ENCODE measurements at regions not wholly inside any gene's neighbourhood (a gene's known extent, or its start where the extent isn't known, plus 50 kb on each side); places are given as distances from the start of the nearest gene placed in this dataset.
"Not testable (repeated sequence)": the region's sequence is repeated elsewhere in the genome, so short reads cannot be mapped to it uniquely, and the experiment has no call there.

DNA sequence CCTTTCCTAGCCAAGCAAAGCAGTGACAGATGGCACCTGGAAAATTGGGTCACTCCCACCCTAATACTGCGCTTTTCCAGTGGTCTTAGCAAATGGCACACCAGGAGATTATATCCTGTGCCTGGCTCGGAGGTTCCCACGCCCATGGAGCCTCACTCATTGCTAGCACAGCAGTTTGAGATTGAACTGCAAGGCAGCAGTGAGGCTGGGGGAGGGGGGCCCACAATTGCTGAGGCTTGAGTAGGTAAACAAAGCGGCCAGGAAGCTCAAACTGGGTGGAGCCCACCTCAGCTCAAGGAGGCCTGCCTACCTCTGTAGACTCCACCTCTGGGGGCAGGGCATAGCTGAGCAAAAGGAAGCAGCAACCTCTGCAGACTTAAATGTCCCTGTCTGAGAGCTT lies 635.0 kb downstream of the C12orf50 start:
- not testable (repeated sequence) for DNase-seq

DNA sequence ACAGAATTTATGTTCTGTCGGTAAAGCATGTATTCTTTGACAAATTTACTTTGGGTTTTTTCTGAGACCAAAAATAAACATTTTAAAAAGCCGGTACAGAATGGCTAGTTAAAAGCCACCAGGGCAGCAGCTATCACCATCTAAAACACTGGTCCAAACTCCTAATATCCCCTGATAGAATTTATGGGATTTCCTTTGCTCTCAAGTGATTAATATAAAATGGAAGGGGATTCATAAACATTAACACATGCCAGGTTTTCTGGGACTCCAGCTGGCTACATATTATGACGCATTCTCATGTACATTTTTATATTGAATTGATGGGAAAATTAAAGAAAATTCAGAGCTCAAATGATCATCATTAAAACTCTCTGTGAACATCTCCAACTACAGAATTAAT lies 640.8 kb downstream of the C12orf50 start:
- no peak for DNase-seq

DNA sequence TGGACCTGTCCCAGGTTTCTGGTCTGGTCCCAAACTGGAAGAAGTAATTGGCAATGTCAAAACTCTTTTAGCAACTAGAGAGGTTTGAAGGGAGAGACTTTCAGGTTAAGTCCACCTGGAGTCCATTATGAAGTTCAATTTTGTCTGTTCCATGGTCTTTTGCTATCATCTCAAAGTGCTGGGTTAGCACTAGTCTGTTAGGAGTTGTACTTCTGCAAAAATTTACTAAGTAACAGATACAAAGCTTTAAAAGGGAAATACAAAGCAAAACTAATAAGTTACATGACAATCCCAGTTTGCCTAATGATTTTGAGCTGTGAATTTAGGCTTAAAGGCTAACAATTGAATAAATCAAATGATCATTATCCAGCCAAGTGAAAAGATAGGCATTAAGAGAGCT lies 643.9 kb downstream of the C12orf50 start:
- DNase-seq, result no peak

DNA sequence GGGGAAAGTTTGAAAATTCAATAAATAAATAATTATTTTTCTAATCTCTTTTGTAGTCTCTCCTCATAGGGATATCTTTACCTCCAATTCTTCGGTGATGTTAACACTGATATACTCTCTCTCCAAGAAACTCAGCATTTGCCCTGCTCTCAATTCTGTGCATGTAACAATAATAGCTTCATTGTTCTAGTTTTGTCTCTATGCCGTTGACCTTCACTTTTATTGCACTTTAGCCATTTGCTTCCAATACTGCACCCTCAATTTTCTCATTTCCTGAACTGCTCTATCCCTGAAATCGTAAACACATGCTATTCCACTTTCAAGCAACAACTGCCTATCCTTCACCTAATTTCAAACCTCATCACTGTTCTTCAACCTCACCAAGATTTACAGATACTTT lies 645.0 kb downstream of the C12orf50 start:
- DNase-seq, result no peak

DNA sequence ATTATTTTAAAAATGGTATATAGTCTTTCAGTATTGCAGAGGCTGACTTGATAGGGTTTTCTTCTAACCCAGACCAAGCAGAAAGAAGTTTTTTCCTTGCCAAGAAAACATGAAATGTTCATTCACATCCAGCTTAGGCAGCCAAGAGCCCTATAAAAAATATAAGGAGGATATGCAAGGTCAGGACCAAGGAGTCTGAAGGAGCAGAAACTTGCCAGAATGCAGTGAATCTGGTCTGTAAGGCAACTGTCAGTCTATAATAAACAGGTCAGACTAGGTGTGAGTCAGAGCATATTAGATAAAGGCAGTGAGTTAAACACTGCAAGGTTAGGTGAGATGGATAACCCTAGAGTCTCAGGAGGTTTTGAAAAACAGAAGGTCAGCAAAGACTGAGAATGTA lies 645.5 kb downstream of the C12orf50 start:
- no peak for DNase-seq

DNA sequence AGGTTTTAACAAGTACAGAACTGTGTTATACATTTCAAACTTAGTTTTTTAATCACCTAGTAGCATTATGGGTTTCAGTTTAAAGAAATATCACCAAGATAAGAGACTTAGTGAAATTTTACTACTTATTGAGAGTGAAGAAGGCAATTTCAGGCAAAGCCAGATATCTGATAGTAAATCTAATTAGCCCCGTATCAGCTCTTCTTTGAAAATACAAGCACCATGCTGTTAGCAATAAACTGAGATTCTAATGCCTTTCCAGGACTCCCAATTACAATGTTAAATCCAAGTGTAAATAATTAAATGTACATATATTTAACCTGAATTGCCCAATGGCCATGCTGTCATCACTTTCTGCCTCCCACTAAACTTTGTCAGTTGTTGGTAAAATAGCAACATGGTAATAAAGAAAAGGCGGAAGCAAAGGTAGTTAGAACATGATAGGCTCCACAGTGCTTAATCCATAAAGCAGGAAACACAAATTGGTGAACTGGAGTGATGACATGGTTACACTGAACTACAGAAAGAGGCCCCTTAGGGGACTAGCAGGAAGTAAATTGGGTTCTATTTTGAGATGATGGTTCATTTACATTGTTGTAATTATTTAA lies 646.1 kb downstream of the C12orf50 start:
- no peak for DNase-seq

DNA sequence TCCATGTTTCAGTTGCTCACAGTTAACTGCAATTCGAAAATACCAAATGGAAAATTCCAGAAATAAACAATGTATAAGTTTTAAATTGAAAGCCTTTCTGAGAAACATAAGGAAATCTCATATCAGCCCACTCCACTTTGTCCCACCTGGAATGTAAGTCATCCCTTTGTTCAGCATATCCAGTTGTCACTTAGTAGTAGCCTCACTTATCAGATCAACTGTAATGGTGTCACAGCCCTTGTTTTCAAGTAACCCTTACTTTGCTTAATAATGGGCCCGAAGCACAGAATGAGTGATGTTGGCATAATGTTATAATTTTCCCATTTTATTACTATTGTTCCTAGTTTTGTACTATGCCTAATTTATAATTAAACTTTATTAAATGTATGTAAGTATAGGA lies 646.8 kb downstream of the C12orf50 start:
- DNase-seq, result no peak

DNA sequence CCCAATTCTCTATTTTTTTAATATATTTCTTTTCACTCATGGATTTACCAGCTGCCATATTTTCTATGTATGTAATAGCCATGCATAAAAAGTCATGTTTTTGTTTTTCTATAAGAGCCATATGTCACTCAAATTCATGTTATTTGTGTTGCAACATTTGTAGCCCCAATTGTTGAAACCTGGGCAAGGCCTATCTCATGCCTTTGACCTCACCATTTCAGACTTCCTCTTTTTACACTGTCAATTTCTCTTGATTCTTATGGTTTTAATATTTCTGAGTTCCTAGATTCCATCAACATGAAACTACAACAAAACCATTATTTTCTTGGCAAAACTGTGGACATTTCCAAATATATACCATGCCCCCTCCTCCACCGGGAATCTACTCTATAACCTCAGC lies 647.5 kb downstream of the C12orf50 start:
- DNase-seq, result no peak

DNA sequence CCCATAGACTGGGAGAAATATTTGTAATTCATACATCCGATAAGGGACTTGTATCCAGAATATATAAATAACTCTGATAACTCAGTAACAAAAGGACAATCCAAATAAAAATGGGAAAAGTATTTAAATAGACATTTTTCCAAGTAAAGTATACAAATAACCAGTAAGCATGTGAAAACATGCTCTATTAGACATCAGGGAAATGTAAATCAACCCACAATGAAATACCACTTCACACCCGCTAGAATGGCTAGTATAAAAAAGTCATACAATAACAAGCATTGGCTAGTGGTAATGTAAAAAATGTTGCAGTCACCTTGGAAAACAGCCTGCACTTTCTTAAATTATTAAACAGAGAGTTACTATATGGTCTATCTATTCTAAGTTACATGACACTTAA lies 650.7 kb downstream of the C12orf50 start:
- DNase-seq, result no peak

DNA sequence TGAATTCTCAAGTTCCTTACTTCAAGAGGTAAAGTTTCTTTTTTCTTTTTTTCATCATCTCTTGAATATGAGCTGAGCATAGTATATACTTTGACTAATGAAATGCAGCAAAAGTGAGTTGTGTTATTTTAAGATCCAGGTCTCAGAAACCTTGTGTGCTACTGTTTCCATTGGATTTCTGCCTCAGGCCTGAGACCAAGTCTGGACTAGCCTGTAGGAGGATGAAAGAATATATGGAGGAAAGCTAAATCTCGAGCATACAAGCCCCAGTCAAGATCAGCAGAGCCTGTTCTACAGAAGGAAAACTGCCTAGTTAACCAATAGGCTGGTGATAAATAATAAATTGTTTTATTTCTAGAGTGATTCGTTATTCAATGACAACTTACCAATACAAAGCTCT lies 652.5 kb downstream of the C12orf50 start:
- no peak for DNase-seq

DNA sequence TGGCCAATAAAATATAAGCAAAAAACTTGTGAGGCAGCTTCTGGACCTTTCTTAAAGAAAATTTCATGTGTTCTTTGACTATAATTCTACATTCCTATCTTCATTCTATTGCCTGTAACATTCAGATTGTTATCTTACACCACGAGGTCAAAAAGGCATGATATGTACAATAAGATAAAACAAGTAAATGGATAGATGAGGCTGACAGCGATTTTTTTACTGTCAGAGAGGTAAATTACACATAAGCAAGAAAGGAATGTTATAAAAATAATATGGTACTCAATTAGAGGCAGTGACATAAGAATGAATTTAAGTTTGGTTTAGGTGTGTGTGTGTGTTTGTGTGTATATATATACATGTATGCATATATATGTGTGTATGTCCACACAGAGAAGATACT lies 660.0 kb downstream of the C12orf50 start:
- no peak for DNase-seq

DNA sequence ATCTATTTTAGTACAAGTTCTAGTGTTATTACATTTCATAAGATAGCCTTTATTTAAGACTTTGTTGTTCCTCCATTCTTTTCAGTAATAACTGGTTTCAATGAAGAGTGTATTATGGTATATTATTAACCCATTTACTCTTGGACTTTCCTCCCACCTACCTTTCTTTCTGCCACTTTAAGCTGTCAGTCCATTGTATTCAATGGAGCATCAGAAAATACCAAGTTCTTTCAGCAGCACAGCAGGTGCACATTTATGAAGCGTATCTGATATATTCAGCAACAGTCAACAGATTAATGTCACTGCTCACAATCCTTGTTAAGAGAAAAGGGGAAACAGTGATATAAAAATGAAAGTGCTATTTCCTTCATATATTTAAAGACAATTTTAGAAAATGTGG lies 660.9 kb downstream of the C12orf50 start:
- no peak for DNase-seq

DNA sequence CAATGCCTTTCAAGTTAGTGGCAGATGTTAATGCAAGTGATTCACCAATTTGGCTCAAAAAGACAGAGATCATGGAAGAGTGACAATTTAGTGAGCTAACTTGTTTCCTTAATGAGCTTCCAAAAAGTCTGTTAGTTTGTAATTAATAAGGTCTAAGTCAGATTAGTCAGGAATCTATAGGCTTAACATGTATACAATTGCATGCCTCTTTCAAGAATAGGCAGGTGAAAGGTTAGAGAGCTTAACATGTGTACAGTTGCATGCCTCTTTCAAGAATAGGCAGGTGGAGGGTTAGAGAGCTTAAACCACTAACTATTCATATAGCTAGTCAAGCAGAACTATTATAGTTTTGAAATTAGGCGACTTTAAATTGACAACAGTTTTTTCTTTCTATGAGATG lies 663.8 kb downstream of the C12orf50 start:
- DNase-seq, result no peak

DNA sequence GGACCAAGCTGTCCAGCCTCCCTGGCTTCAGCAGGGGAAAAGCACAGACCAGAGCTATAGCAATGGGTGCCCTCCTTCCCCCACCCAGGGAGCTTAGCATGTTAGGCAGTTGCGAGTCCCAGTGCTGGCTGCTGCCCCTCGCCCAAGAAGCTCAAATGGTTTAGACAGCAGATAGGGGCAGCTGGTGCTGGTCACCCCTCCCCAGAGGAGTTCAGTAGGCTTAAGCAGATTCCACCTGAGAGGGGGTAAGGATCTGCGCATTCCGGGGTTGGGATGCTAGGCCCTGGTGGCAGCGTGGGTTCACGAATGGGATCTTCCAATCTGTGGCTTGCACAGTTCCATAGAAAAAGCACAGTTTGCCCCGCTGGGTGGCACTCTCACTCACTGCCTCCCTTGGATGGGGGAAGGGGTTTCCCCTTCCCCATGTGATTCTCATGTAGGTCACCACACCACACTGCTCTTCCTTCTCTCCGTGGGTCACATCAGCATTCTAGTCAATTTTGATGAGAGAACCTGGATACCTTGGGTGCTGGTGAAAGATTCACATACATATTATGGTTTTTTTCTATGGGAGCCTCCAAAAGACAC lies 665.6 kb downstream of the C12orf50 start:
- DNase-seq, result no peak

DNA sequence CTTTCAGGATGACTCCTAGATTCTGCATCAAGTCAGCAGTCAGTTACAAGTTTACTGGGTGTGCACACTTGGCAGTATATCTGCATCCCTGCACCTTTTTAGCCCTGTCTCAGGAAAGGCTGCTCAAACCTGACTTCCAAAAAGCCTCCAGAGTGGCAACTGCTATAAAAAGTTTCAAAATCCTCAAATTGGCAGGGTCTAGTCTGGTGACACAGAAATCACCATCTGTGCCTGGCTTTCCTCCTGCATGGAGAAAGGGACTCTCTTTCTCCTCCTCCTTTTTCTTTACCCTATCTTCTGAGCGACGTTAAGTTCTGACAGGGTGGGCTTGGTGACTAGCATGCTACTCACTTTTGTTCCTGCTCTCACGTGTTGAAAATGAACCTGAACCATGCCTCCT lies 679.5 kb downstream of the C12orf50 start:
- no peak for DNase-seq

DNA sequence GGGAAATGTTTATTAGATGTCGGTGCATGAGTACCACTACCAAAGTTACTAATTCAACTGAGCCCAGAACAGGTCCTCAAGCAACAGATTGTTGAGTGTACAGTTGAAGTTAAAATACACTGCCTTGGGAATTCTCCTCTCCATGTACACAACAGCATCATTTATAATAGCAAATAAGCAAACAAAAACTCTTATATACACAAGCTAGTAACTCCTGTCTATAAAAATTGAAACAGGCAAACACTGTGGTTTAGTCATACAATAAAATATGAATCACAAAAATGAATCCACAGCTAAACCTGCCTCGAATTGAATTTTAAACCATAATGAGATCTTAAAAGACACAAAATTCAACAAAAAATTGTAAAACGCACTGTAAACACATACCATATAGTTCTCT lies 681.1 kb downstream of the C12orf50 start:
- no peak for DNase-seq

DNA sequence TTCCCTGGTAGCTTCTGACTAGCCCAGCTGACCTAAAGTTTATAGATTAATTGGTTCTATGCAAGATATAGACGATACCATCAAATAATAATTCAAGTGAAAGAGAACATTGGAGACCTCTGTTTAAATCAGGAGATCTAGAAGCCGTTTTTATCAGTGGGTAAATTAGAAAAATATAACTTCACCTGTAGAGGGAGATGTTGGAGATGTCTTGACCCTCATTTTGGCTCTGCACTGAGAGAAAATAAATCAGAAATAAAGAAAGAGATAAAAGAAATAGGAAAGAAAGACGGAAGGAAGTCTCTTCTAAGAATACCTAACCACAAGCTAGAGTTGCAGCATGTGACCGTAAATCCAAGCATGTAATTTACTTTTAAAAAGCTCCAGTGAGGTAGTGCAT lies 684.5 kb downstream of the C12orf50 start:
- no peak for DNase-seq

DNA sequence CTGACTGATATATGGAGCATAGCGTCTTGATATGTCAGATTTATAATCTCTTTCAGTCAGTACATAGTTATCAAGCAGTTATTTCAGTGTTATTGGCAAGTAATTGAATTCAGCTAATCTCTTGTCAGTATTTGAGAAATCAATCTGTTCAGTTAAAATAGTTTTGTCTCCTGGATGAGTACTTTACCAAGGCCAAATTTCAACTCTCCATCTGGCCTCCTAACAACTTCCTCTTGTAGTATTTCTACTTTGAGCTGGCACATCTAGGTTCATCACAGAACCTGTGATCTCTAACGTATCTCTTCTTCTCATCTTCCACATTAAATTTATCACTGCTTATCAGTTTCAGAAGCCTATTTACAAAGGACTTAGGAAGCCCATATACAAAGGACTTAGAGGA lies 690.5 kb downstream of the C12orf50 start:
- DNase-seq, result no peak

DNA sequence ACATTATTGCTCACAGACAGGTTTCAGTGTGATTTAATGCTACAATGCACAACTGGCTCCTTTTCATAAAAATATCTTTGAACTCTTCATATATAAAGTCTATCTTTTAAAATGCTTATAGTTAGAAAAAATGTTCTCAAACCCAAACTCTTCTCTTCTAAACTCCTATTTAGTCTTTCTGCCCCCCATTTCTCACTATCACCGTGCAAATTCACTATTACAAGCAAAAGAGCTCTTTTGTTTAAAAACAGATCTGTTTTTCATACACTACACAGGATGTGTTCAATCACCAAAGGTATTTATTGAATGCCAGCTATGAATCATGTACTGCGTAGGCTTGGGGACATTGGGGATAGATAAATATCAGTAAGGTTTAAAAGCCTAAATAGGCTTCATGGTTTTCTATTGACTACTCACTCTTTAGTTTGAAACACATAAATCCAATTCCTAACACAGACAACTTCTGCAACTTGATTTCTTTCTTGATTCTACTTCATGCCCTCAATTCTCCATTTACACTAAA lies 692.3 kb downstream of the C12orf50 start:
- no peak for DNase-seq

DNA sequence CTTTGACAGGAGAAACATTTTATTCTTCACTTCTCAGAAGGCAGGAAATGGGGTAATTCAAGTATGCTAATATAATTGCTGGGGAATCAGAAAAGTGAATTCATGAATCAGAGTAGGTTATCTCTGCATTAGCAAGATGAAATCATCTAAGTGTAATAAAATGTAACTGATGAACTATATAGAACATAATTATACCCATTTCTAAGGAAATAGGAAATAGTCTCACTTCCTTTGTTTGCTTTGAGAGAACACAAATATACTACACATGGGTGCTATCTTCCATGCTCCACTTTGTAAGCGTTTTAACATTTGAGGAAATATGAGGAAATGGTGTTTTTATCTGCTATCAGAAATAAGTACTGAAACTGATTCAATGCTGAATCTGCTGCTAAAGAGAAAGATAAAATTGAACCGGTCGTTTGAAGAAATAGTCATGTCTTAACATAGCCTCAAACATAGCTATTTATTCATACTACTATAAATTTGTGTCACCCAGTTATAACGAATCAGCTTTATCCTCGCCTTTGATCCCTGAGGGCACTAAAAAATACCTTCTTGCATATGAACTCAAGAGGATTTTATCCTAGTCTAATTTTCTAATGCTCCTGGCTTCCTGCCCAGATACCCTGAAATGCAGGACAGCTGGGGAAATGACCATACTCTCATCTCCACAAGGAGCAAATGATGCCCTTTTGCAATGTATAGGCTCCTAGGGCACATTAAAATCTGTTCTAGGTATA lies 696.0 kb downstream of the C12orf50 start:
- DNase-seq, result no peak

DNA sequence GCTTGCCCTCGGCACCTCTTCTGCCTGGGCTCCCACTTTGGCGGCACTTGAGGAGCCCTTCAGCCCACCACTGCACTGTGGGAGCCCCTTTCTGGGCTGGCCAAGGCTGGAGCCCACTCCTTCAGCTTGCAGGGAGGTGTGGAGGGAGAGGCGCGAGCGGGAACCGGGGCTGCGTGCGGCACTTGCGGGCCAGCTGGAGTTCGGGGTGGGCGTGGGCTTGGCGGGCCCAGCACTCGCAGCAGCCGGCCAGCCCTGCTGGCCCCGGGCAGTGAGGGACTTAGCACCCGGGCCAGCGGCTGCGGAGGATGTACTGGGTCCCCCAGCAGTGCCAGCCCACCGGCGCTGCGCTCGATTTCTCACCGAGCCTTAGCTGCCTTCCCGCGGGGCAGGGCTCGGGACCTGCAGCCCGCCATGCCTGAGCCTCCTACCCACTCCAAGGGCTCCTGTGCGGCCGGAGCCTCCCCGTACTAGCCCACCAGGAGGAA lies 699.1 kb downstream of the C12orf50 start:
- not testable (repeated sequence) for DNase-seq

DNA sequence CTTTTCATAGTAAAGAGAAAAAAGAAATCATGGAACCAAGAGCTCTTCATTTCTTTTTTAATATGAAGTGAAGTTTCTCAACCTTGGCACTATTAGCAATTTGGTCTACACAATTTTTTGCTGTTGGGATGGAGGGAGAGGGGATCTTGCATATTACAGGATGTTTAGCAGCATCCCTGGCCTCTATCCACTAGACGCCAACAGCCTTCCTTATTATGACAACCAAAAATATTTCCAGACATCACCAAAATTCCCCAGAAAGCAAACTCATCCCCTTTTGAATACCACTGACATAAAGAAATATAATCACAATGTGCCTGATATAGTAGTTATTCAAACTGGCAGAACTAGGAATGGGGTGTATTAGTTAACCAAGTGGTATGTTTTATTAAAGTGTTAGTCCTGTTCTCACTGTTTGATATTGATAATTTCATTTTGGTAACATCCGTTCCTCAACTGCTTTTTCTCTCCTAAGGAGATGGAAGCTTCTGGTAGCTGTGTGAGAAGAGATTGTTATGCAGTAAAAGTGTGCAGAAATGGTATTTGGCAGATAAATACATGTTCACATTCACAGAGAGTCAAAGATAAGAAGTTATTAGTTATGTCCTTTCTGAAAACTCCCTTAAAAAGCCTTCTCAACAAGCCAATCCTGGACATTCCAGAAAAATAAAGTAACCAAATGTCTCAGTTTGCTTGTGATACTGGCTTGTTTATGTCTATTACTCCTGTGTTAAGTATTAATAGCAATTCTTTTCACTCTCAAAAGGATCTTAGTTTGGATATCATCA lies 699.9 kb downstream of the C12orf50 start:
- no peak for DNase-seq

DNA sequence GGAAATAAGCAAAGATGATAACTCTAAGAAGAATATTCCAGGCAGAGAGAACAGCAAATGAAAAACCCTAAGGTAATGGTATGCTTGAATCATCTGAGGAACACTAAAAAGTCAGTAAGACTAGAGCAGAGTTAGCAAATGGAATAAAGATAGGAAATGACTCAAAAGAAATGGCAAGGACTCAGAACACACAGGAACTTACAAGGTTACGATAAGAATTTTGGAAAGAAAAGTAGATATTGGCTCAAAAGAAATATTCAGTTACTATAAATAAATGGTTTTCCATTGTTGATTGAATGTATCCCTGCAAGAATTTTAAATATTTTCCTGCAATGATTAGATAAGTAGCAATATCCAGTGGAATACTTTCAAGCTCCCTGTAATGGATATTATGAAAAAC lies 705.8 kb downstream of the C12orf50 start:
- no peak for DNase-seq

Data from RPMI8226 (cell line).